ENCODE measurements at regions not wholly inside any gene's neighbourhood (a gene's known extent, or its start where the extent isn't known, plus 50 kb on each side); places are given as distances from the start of the nearest gene placed in this dataset.

DNA sequence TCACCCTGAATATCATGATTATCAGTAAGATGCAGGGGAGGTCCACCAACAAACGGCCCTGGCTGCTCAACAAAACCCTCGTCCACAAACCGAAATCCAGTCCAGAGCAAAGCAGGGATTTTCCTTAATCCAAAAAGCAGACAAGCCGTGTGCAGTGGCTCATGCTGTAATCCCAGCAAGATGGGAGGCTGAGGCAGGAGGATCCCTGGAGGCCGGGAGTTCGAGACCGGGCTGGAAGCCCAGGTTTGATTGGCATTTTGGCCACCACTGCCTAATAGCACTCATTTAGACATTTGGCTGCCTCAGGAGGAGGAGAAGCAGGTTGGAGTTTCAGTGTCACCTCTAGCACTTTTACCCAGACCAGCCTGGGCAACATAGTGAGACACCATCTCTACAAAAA, 562.0 kb upstream of the AUTS2 start:
- TF ChIP-seq, protein P1, sequence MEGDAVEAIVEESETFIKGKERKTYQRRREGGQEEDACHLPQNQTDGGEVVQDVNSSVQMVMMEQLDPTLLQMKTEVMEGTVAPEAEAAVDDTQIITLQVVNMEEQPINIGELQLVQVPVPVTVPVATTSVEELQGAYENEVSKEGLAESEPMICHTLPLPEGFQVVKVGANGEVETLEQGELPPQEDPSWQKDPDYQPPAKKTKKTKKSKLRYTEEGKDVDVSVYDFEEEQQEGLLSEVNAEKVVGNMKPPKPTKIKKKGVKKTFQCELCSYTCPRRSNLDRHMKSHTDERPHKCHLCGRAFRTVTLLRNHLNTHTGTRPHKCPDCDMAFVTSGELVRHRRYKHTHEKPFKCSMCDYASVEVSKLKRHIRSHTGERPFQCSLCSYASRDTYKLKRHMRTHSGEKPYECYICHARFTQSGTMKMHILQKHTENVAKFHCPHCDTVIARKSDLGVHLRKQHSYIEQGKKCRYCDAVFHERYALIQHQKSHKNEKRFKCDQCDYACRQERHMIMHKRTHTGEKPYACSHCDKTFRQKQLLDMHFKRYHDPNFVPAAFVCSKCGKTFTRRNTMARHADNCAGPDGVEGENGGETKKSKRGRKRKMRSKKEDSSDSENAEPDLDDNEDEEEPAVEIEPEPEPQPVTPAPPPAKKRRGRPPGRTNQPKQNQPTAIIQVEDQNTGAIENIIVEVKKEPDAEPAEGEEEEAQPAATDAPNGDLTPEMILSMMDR (IDR thresholded peaks at IDR 0.05; ENCODE audit: low read depth, low read length): no peak
- TF ChIP-seq EZH2phosphoT487 (IDR thresholded peaks at IDR 0.05; ENCODE audit: low read depth): no peak

Measured in OCI-LY3 (cell line).